ENCODE measurements at regions not wholly inside any gene's neighbourhood (a gene's known extent, or its start where the extent isn't known, plus 50 kb on each side); places are given as distances from the start of the nearest gene placed in this dataset.

- Histone ChIP-seq H3K4me2 (ENCODE audit: extremely low read depth, insufficient read depth, low read length) (no peak overlapping the region), H3K4me3 (replicated peaks in 1 of 4; ENCODE audit: control extremely low read depth in 1 of 4, insufficient read depth in 1 of 4, low read depth in 3 of 4, low read length in 4 of 4) (no peak overlapping the region), H3K27ac (ENCODE audit: insufficient read depth, low read length) (no peak overlapping the region), H3K9me3 (ENCODE audit: control insufficient read depth, insufficient read depth, low read depth, low read length) (no peaks in the 10 kb centered on the region), H3K4me1 (ENCODE audit: control insufficient read depth, extremely low read depth, insufficient read depth, low read length) (no peaks in the 10 kb centered on the region), H3K27me3 (ENCODE audit: control insufficient read depth, insufficient read depth, low read length) (no peaks in the 10 kb centered on the region), H3K36me3 (ENCODE audit: control insufficient read depth, insufficient read depth, low read length) (no peaks in the 10 kb centered on the region), H3K79me2 (ENCODE audit: control insufficient read depth, insufficient read depth, low read length) (no peaks in the 10 kb centered on the region), H2AFZ (ENCODE audit: low read length) (no peak overlapping the region), H3K9ac (ENCODE audit: insufficient read depth, low read length) (no peak overlapping the region), H4K20me1 (ENCODE audit: control insufficient read depth, extremely low read depth, insufficient read depth, low read length) (no peaks in the 10 kb centered on the region)
- no peak for DNase-seq (ENCODE audit: low read depth in 2 of 2)
- TF ChIP-seq, protein P1, sequence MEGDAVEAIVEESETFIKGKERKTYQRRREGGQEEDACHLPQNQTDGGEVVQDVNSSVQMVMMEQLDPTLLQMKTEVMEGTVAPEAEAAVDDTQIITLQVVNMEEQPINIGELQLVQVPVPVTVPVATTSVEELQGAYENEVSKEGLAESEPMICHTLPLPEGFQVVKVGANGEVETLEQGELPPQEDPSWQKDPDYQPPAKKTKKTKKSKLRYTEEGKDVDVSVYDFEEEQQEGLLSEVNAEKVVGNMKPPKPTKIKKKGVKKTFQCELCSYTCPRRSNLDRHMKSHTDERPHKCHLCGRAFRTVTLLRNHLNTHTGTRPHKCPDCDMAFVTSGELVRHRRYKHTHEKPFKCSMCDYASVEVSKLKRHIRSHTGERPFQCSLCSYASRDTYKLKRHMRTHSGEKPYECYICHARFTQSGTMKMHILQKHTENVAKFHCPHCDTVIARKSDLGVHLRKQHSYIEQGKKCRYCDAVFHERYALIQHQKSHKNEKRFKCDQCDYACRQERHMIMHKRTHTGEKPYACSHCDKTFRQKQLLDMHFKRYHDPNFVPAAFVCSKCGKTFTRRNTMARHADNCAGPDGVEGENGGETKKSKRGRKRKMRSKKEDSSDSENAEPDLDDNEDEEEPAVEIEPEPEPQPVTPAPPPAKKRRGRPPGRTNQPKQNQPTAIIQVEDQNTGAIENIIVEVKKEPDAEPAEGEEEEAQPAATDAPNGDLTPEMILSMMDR (conservative IDR thresholded peaks at IDR 0.05 in 1 of 2, IDR thresholded peaks at IDR 0.05 in 1 of 2; ENCODE audit: low read depth in 1 of 2, low read length in 2 of 2), result no peak
These were observed 878.5 kb upstream of the MAP3K7 start for GRCh38 chr6:91465393-91465792.

- Histone ChIP-seq H3K27me3 (ENCODE audit: control insufficient read depth, insufficient read depth, low read length) (no peaks in the 10 kb centered on the region), H4K20me1 (ENCODE audit: control insufficient read depth, extremely low read depth, insufficient read depth, low read length) (no peaks in the 10 kb centered on the region), H3K4me3 (replicated peaks in 1 of 4; ENCODE audit: control extremely low read depth in 1 of 4, insufficient read depth in 1 of 4, low read depth in 3 of 4, low read length in 4 of 4) (no peak overlapping the region), H3K9ac (ENCODE audit: insufficient read depth, low read length) (no peak overlapping the region), H2AFZ (ENCODE audit: low read length) (no peak overlapping the region), H3K79me2 (ENCODE audit: control insufficient read depth, insufficient read depth, low read length) (no peaks in the 10 kb centered on the region), H3K9me3 (ENCODE audit: control insufficient read depth, insufficient read depth, low read depth, low read length) (no peaks in the 10 kb centered on the region), H3K27ac (ENCODE audit: insufficient read depth, low read length) (no peak overlapping the region), H3K4me1 (ENCODE audit: control insufficient read depth, extremely low read depth, insufficient read depth, low read length) (no peaks in the 10 kb centered on the region), H3K4me2 (ENCODE audit: extremely low read depth, insufficient read depth, low read length) (no peak overlapping the region), H3K36me3 (ENCODE audit: control insufficient read depth, insufficient read depth, low read length) (no peaks in the 10 kb centered on the region)
- TF ChIP-seq, protein P1 (conservative IDR thresholded peaks at IDR 0.05 in 1 of 2, IDR thresholded peaks at IDR 0.05 in 1 of 2; ENCODE audit: low read depth in 1 of 2, low read length in 2 of 2), result no peak
- no peak for TF ChIP-seq EZH2 (IDR thresholded peaks at IDR 0.05; ENCODE audit: low read length, missing control alignments)
- DNase-seq (ENCODE audit: low read depth in 2 of 2), result no peak
These were observed 877.8 kb upstream of the MAP3K7 start for GRCh38 chr6:91464718-91465117.

DNA sequence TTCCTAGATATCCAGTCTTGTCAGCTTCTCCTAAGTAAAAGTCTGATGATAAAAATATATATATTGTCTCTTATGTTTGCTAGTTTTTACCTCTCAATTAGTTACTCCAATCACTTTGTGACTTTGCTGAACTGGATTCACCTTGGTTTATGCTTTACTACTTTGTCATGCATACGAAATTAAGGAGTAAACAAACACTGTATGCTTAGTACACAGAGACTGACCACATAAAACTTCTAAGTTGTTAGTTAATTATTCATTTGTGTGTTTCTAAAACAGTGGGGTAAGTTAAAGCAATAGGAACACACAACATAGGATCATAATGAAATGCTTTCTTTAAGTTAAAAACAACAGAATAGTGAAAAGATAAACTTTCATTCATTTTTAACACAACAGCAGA is 877.3 kb upstream of the MAP3K7 start:
- no peak for DNase-seq (ENCODE audit: low read depth in 2 of 2)
- H3K4me3 ChIP-seq (replicated peaks in 1 of 4; ENCODE audit: control extremely low read depth in 1 of 4, insufficient read depth in 1 of 4, low read depth in 3 of 4, low read length in 4 of 4), result no peak overlapping the region
- H3K9me3 ChIP-seq (ENCODE audit: control insufficient read depth, insufficient read depth, low read depth, low read length), result no peaks in the 10 kb centered on the region
- no peaks in the 10 kb centered on the region for H3K79me2 ChIP-seq (ENCODE audit: control insufficient read depth, insufficient read depth, low read length)
- no peaks in the 10 kb centered on the region for H4K20me1 ChIP-seq (ENCODE audit: control insufficient read depth, extremely low read depth, insufficient read depth, low read length)
- H2AFZ ChIP-seq (ENCODE audit: low read length), result no peak overlapping the region
- no peak overlapping the region for H3K9ac ChIP-seq (ENCODE audit: insufficient read depth, low read length)
- no peak for TF ChIP-seq EZH2 (IDR thresholded peaks at IDR 0.05; ENCODE audit: low read length, missing control alignments)
- TF ChIP-seq, protein P1 (conservative IDR thresholded peaks at IDR 0.05 in 1 of 2, IDR thresholded peaks at IDR 0.05 in 1 of 2; ENCODE audit: low read depth in 1 of 2, low read length in 2 of 2), result no peak
- no peaks in the 10 kb centered on the region for H3K36me3 ChIP-seq (ENCODE audit: control insufficient read depth, insufficient read depth, low read length)
- no peaks in the 10 kb centered on the region for H3K4me1 ChIP-seq (ENCODE audit: control insufficient read depth, extremely low read depth, insufficient read depth, low read length)
- no peaks in the 10 kb centered on the region for H3K27me3 ChIP-seq (ENCODE audit: control insufficient read depth, insufficient read depth, low read length)
- H3K27ac ChIP-seq (ENCODE audit: insufficient read depth, low read length), result no peak overlapping the region
- no peak overlapping the region for H3K4me2 ChIP-seq (ENCODE audit: extremely low read depth, insufficient read depth, low read length)

All from fibroblast of lung (primary cell).